Neural progenitor cell (in vitro differentiated cells): ENCODE measurements at regions not wholly inside any gene's neighbourhood (a gene's known extent, or its start where the extent isn't known, plus 50 kb on each side); places are given as distances from the start of the nearest gene placed in this dataset.

Source experiments
- CTCF ChIP-seq: fragments of 200-600 bp; sonication (generic); IDR thresholded peaks from 2 replicates; pipeline ENCODE4 v1.5.1; 2017; ENCODE audit warnings: antibody characterized with exemption, mild to moderate bottlenecking
- EZH2phosphoT487 ChIP-seq: fragments of 200-600 bp; sonication (generic); IDR thresholded peaks from 2 replicates; pipeline ENCODE4 v1.6.1; 2017; ENCODE audit warnings: antibody characterized with exemption

- TF ChIP-seq CTCF (no peak), EZH2phosphoT487 (no peak)
Measured at GRCh38 chr6:21413428-21413827, 180.1 kb upstream of the SOX4 start.
